HG03460 (cell line): ENCODE measurements at regions not wholly inside any gene's neighbourhood (a gene's known extent, or its start where the extent isn't known, plus 50 kb on each side); places are given as distances from the start of the nearest gene placed in this dataset.
"Not testable (repeated sequence)": the region's sequence is repeated elsewhere in the genome, so short reads cannot be mapped to it uniquely, and the experiment has no call there.

ENCODE experiments used
- ATAC-seq: cut with Tn5 transposase; IDR thresholded peaks from one replicate; pipeline ENCODE4 v1.9.1; 2021; ENCODE audit not compliant: unreplicated experiment

DNA sequence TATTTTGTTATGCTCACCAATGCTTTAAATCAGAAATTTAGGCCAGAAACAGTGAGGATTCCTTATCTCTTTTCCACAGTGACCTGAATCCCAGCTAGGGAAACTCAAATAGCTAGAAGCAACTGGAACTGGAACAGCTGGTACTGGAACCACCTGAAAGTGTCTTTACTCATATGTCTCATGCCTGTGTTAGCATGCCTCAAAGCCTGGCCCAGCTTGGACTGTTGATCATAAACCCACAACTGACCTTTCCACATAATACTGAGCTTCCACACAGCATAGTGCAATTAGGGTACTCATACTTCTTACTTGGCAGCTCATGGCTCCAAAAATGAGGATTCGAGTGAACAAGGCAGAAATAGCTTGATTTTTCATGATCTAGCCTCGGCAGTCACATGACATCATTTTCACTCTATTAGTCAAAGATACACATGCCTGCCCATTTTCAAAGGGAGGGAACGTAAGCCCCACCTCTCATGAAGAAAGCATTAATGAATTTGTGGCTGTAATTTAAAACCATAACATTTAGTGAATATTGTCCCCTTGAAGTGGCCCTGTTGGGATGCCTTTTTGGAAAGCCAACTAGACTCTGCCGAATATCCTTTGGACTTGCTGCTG lies 80.8 kb upstream of the ACSL1 start:
- no peak for ATAC-seq

- no peak for ATAC-seq
Observed at GRCh38 chr4:184907216-184907615, 81.4 kb upstream of the ACSL1 start.

DNA sequence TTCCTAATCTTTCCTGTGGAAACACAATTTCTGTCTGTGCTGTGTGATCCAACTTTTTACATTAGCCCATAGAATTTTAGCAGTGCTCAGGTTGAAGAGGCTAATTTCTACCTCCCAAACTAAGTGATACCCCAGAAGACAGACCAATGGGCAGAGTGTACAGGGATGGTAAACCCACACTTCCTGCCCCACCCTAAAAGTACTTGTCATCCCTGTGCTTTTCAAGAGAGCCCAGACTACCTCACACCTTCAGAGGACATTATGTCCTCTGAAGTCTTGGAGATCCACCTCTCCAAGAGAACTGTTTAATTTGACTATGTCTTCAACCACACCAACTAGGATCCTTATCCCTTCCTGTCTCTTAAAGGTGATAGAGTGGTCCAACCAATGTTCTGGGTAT lies 82.0 kb upstream of the ACSL1 start:
- no peak for ATAC-seq

DNA sequence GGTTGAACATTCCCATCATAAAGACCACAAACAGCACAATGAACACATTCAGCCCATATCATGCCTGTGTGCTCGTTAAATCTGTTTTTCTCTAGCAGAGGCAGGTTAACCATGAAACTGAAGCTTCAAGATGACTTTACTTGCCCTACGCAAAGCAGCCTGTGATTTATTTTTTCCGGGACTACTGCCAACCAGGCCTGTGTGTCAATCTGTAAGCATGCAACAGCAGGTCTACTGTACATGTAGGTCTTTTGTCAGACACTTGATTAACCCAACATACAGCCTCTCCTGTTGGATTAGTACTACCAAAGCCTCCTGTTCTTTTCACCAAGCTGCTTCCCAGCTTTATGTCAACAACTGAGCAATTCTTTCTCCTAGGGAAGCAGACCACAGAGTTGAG lies 85.5 kb upstream of the ACSL1 start:
- no peak for ATAC-seq

GRCh38 chr4:184913356-184914143 lies 87.8 kb upstream of the ACSL1 start:
- no peak for ATAC-seq

DNA sequence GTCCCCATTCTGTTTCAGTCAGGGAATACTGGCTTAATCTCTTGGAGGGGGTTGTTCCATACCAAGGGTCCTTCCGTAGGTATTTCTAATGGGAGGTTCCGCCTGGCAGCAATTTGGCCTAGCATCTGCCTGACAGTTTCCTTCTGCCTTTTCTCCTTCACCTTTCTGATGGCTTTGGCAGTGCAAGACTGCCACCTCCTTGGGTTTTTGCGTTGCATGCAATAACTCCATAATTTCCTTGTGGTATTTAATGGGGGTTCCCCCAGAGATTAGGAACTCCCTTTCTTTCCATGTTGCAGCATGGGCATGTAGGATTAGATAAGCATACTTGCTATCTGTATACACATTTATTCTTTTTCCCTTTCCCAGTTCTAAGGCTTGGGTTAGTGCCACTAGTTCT lies 93.0 kb upstream of the ACSL1 start:
- ATAC-seq = not testable (repeated sequence)

- no peak for ATAC-seq
Observed at GRCh38 chr4:184921456-184921855, 95.7 kb upstream of the ACSL1 start.

DNA sequence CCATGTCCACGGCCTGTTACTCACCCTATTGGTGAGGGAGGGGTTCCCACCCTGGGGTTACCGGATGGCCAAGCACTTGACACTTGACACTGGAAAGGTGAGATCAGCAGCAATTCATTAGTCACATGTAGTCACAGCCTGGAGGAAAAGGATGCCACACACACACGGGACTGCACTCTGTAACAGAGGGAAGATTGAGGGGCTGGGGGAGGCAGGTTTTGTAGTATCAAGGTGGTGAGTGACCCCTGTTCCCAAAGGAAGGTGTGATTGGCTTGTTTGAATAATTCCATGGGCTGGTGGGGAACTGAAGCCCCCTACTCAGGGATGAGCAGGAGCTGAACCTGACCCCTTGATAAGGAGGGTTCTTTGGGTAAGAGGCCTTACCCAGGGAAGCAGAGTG lies 96.0 kb upstream of the HELT start:
- no peak for ATAC-seq

GRCh38 chr4:184924516-184924915 lies 93.8 kb upstream of the HELT start:
- no peak for ATAC-seq

DNA sequence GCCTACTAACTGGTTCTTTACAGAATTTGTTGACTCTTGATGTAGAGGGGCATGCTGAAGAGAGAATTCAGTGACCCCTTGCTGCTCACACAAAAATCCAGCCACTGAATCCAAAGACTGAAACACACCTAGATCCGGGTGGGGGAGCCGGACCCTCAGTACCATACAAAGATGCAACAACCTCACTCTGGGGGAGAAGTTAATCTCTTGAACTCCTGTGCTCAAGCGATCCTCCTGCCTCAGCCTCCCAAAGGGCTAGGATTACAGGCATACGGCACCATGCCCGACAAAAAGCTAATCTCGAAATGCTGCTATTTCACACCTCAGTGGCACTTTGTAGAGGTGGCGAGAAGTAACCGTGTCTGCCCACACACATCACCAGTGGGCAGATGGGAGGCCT lies 88.8 kb upstream of the HELT start:
- ATAC-seq = no peak

DNA sequence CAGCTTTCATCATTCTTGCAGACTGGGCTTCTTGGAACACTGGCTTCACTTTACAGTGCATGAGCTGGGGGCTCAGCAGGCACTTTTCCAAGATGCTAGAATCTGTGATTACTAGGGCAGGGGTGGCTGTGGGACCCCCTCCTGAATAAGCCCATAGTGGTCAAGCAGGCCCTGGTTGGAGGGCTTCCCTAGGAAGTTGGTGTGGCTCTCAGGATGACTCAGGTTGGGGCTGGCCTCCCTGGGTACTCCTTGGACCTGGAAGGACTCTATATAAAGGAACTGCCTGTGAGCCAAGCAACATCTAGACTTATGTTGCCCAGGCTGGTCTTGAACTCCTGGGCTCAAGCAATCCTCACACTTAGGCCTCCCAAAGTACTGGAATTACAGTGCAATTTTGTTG lies 88.3 kb upstream of the HELT start:
- no peak for ATAC-seq

- no peak for ATAC-seq
Observed at GRCh38 chr4:184932343-184932742, 85.9 kb upstream of the HELT start.

DNA sequence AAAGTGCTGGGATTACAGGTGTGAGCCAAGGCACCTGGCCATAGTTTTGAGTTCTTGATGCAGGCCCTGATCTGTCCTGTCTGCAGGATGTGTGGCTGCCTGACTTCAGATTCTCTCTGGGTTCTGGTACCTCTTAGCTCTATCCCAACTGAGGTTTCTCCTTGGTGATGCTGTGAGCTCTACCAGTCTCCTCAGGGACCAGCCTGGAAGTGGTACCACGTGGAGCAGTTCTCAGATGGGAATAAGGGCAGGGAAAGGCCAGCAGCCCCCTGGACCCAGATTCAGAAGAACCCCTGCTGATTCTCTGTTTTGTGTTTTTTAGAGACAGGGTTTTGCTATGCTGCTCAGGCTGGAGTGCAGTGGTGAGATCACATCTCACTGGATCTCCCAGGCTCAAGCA lies 85.0 kb upstream of the HELT start:
- ATAC-seq = no peak

DNA sequence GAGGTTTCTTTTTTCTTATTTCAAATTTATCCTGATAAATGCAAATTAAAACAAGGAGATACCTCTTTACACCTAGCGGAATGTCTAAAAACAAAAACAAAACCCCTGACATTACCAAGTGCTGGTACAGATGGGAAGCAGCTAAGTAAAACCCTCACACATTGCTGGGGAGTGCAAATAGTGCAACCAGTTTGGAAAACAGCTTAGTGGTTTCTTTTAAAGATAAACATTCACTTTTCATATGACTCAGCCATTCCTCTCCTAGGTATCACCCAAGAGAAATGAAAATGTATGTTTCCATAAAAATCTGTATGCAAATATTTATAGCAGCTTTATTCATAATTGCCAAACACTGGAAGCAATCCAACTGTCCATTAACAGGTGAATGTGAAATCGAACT lies 84.1 kb upstream of the HELT start:
- ATAC-seq = no peak

DNA sequence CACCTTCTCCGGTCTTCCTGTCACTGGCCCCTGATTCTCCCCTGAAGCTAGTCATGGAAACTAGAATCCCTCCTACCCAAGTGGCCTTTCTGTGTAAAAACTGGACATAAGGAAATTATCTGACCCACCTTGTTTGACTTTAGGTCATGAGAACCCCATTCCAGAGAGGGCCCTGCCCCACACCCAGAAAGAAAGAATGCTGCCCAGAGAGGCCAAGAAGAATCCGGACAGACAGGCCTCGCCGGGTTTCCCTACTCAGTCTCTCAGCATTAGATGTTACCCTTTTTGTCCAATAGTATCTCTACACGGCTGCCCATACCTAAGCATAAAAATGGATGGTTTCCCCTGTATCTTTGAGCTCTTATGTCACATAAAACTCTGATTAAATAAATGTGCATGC lies 83.3 kb upstream of the HELT start:
- no peak for ATAC-seq

DNA sequence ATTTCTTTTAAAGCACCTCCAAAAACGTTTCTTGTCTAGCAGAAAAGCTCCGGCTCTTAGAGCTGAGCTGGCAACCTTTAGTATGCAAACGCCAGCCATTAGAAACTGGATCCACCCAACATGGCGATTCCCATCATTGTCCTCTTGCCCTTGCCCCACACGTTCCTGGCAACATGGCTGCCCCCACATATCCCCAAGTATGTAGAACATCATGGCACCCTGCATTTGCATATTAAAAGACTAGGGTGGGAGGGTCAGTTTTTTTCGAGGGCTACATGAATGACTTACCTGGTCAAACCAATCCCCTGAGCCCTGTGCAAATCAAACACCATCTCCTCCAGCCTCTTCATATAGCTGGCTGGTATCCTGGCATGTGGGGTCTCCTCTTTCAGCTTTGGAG lies 82.2 kb upstream of the HELT start:
- ATAC-seq = no peak

GRCh38 chr4:184937030-184937710 lies 81.1 kb upstream of the HELT start:
- ATAC-seq = no peak

DNA sequence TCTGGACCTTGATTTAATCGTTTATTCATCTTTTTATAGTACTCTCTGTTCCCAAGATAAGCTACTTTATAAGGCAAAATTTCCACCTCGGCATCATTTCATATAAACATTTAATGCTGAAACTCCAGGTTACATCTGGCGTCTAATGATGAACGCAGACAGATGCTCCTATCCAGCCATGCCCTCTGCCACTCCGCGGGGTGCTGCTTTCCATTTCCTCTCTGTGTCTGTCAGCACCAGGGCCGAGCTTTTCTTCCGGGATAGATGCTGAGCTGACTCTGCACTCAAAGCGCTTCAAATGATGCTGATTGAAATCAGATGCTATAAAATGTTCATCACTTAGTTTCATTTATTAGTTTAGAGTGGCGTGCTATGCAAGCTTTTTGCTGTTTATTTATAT lies 80.5 kb upstream of the HELT start:
- ATAC-seq = no peak

GRCh38 chr4:184938871-184939270 lies 79.4 kb upstream of the HELT start:
- ATAC-seq = no peak

GRCh38 chr4:184939978-184940377 lies 78.3 kb upstream of the HELT start:
- ATAC-seq = no peak

- no peak for ATAC-seq
Observed at GRCh38 chr4:184940500-184940899, 77.8 kb upstream of the HELT start.

DNA sequence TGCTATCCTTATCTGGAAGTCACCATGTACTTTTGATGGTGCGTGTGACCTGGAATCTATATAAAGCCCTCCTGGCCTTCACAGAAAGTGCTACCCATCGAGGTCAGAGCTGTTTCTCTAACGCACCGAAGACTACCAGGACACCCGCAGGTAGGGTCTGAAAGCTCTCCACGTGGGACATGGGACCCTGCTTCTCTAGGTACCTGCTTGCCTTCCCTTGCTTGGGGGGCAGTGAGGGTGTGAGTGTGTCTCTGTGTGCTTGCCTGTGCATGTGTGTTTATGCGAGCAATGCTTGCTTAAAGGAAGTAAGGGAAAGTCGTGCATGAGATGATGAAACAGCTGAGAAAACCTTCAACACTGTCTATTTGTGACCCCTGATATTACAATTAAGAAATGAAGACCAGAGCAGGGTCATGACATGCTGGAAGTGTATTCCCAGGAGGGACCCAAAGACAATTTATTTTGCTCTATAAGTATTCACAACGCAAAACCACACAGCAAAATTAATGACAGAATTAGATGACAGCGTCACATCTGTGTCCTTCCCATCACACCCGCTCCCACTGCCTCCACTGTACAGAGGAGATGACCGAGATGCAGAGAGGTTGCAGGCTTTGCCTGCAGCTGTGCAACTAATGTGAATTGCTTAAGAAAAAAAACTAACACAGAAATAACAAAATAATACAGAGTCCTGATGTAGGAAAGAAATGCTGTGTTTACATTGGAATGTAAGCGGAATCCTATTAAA lies 76.4 kb upstream of the HELT start:
- no peak for ATAC-seq
